SIG-M5 treated with dmso at 0.1 percent for 504 hours (cell line): ENCODE measurements at regions not wholly inside any gene's neighbourhood (a gene's known extent, or its start where the extent isn't known, plus 50 kb on each side); places are given as distances from the start of the nearest gene placed in this dataset.

Experiments
- DNase-seq: peaks from one replicate; lab custom pipeline; 2025; ENCODE audit not compliant: unreplicated experiment; lab: John Stamatoyannopoulos, UW

DNA sequence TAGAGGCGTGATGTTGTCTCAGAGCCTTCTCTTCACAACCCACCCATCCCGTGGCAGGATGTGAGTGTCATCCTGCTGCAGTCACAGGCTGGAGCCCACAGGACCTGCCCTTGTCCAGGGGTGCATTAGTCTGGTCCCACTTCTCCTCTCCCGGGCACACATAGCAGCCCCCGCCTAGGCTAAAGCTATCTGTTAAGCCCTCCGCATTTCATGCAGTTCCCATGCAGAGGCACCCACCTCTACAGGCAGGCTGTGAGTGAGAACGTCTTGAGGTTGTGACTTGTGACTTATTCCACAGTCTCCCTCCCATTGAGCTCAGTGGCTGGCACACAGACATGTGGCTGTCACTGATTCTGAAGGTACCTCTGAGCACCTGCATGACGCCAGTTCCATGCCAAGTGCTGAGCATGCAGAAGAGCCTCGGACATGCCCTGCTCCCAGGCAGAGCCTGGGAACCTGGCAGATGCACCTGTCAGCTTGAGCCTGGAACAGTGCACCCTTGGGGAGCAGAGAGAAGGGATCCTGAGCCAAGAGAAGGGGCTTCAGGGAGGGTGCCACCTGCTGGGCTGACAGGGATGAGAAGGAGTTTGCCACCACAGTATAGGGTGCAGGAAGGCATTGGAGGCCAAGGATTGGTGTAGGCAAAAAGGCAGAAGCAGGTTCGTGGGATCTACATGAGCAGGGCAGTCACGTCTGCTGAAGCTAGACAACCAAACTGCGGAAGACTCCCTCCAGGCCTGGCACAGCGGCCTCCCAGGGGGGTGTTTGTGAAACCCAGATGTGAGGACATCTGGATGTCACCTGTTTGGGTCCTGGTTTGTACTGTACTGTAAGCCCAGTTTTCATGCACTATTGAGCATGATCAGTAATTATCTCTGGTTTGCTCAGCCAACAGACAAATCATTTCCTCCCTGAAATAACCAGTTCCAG is 213.6 kb downstream of the GLI2 start:
- DNase-seq = peak; percentile 27

DNA sequence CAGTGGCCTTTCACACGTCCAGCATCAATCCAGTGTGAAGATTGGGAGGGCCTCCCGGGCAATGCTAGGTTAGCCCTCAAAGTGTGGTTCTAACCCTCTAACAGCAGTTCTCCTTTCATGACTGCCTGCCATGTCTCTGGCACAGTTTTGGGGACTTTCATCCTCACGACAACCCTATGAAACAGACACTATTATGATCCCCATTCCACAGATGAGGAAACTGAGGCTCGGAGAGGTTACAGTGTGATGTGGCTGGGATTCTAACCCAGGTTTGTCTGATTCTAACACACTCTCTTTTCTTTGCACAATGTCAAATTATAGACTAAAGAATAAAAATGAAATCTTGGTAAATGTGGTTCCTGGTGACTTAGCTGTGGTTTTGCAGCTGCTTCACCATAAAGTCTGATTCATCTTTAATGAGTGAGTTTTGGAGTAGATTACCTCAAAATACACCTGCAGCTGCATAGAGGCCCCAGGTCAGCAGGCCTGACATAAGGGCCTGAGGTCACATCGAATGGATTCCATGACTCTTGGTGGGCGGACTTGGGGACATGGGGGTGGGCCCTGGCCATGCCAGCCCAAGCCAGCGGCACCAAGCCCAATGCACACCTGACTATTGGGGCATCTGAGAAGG is 214.4 kb downstream of the GLI2 start:
- DNase-seq = no peak

DNA sequence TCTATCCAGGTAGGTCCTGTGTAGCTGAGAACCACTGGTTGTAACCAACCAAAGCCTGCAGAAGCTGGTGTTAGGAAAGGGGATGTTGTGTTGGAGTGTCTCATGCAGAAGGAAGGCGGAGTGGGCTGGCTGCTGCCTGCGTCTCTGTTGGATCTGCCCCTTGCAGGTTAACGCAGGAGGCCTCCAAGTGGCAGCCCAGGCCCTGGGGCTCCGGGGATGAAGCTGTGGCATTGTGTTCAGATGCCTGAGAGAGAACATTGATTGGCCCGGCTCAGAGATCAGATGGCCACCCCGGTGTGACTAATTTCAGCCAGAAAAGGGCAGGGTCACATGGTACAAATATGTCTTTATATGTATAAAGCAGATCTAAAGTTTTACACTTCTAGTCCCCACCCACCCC is 216.0 kb downstream of the GLI2 start:
- DNase-seq = no peak

DNA sequence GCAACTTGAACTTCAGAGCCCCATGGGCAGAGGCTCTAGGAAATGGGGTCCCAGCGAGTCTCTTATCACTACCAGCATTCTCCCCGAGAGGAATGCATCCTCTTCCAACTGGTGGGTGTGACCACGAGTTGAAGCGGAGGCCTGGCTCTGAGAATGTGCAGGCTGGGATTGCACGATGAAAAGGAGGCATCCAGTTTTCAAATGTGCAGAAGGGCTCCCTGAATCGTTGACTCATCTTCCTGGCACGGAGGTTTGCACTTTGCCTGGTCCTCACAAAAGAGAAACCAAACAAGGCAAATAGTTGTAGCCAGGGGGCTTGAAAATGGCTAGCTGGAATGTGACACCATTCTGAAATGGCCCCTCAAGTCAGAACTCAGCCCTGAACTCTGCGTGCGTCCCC is 216.7 kb downstream of the GLI2 start:
- no peak for DNase-seq

DNA sequence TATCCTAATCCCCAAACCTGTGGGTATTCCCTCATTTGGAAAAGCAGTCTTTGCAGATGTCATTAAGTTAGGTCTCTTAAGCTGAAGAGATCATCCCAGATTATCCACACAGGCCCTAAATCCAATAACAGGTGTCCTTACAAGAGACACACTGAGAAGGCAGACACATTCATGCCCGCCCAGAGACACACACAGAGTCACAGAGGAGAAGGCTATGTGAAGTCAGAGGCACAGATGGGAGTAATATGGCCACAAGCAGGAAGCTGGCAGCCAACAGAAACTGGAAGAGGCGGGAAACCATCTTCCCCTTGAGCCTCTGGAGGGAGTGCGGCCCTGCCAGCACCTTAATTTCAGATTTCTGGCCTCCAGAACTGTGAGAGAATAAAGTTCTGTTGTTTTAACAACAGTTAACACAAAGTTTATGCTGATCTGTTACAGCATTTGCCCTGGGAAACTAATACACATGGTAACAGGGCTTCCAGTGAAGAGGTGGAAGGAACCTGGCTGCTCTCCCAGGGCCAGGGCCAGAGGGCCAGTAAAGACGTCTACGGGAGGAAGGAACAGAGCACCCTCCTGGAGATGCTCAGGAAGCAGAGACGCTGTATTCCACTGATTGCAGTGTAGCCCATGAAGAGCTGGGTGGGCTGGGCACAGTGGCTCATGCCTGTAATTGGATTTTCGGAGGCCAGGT is 217.5 kb downstream of the GLI2 start:
- no peak for DNase-seq

DNA sequence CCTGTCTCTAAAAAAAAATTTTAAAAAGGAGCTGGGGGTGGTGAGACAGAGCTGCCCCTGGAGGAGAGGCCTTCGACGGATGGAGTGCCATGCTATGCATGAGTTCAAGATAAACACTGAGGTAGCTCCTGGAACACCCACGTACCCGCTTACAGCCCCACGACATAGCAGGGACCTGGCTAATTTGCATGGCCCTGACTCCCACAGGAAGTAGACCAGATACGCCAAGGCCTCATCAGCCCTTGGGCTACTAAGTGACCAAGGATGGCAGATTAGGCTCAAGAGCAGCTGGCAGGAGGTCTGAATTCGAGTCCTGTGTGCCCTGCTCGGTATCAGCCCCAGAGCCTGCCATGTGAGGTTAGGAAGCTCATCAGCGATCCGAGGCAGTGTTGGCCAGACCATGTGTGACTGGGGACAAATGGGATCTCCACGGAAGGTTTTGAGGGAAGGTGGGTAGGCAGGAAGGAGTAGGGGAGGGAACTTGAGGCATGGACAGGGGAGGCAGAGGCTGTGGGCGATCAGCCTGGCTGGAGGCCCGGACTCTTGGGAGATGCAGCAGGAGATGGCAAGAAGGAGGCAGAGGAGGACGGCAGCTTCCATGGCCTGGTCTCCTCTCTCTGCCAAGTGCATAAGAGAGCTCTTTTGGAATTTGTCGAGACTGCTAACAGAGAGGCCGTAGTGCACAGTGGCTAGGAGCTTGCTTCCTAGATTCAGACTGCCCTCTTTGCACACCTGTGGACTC is 218.3 kb downstream of the GLI2 start:
- DNase-seq = no peak

DNA sequence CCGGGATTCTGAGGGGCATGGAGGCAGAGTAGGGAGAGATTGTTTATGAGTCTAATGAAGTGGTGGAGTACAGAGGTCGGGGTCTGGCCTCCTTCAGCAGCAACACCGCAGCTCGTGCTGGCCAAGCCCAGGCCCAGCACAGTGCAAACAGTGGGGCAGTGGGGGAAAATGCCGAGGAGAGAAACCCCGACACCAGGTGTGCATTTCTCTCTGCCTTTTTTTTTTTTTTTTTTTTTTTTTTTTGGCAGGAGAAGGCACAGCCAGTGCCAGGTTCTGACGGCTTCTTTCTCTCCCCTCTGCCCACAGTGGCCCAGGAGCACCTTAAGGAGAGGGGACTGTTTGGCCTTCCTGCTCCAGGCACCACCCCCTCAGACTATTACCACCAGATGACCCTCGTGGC is 219.3 kb downstream of the GLI2 start:
- no peak for DNase-seq

DNA sequence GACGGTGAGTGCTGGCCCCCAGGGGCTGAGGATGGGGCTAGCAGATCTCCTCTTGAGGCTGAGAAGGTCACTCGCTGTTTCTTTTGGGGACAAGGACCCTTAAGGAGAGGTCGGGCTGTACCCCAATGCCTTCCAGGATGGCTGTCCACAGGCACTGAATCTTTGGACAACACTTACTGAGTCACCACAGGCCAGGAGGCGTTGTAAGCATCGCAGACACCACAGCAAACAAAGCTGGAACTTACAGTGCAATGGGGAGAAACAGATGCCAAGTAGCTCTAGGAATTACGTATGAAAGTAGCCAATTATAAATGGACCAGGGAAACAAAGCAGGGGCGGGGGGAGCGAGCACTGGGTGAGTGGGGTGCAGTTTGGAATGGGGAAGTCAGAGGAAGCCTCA is 219.8 kb downstream of the GLI2 start:
- DNase-seq = no peak

DNA sequence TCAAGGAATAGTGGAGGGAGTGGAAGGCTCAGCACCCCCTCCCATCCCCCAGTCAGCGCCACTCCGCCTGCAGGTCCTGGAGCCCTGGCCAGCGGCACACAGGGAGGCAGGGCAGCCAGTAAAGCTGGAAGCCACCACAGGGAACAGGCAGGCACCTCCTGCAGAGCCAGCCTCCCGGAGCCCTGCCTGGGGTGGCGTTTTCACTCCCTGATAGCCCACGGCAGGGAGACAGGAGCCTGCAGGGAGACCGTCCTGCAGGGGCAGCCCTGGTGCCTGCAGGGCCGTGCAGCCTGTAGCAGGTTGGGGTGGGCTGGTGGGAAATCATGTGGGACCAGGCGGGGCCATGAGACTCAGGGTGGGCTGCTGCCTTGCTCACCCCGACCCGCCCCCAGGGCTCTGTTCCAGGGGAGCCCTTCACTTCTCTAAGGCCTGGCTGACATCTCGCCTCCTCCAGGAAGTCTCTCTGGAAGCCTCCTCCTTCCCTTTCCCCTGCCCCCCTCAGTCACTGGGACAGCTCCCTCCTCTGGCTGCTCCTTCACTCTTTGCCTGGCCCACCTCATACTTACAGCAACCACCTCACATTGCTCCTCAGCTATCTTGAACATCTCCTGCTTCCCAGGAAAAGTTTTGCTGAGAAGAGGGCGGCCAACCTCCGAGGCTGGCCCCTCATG is 221.0 kb downstream of the GLI2 start:
- DNase-seq = no peak

DNA sequence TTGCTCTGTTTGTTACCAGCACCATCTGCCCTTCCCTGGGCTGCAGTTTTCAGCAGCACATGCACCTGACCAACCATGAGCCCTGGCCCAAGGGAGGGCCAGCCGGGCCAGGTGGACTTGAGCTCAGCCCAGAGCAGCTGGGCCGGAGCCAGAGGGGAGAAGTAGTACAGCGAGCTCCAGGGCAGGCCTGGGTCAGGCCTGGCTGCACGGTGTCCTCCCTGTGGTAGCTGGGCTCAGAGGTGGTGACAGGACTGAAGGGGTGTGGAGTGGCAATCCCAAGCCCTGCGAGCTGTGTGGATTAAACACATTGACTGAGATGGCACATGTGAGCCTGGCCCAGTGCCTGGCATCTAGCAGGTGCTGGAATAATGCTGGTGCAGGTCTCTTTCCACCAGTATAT is 222.2 kb downstream of the GLI2 start:
- DNase-seq = no peak

DNA sequence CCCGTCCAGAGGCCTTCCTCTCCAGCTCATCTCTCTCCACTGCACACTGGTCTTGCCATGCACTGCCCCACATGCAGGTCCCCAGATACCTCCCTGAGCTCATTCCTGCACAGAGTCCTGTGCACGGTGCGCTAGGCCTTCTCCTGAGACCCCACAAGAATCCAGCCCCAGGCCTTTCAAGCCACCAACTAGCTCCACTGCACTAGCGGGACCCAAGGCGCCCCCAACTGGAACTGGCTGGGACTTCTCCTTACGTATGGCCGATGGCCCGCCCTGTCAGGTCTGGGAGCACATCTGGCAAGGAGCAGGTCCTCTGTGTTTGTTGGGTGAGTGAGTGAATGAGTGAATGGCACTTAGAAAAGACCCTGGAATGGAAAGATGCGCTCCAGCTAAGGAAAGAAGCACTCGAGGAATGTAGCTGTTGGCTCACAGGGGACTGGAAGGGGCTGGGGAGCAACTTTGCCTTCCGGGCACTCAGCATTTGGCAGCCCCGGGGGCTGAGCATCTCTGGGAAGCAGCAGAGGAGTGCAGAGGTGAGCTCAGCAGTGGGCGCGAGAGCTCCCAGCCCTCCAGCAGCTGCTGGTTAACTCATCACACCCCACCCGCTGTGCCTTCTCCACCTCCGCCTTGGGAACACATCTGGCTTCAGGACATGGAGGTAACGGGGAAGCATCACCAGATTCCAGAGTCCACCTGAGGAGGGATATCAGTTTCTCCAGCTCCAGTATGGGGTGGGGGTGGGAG is 223.1 kb downstream of the GLI2 start:
- no peak for DNase-seq

DNA sequence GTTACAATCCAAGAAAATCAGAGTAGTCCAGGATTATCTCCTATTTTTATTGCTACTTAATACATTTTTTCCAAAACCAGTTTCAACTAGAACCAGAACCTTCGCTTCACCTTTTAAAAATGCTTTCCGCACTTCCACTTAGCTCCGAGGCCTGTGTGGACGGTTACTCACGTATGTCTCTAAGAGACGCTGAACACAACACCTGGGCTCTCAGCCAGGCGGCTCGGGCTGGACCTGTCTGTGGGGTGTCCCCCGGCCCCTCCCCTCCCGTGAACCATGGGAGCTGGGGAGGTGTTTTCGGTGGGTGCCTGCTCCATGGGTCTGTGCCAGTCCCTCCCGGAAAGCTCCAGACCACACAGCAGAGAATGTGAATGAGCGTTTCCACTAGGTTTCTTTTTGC is 223.8 kb downstream of the GLI2 start:
- DNase-seq = no peak

DNA sequence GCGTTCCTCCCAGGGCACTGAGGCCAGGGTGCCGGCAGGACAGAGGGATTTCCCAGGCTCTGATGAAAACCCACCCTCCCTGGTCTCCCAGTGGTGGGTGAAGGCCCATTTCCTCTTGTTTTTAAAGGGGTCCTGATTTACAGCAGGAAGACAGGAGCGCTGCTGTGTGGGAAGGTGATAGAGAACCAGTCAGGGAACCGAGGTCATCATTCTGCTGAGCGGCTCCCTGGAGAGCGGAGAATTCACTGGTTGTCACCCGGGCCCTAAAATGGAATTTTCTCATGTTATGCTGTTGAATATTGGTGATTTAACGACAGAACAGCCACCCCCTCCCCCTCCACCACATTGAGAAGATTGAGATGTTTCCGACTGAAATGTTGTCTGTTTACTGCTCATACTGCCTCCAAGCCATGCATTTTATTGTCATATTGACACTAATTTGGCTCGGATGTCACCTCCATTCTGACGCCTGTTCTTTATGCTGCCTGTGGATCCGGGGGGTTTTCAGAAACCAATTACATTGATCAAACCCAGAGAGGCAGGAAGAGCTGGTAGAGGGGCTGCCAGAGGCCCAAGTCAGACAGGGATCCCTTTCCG is 225.2 kb downstream of the GLI2 start:
- no peak for DNase-seq

DNA sequence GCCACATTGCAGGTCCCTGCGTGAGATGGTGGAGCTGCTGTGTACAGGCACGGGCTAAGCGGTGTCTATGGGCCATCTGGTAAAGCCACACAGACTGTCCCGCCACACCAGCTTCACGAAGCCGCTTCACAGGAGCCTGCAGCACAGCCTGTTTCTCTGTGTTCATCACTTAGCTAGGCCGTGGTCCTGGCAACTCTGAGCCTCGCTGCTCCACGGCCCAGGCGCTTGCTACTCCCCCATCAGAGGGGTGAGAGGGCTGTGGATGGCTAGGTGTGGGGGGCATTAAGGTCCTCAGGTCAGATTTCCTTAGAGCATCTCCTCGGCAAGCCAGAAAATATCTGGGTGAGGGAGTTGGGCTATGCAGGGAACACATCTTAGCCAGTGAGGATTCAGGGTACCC is 225.7 kb downstream of the GLI2 start:
- DNase-seq = no peak

DNA sequence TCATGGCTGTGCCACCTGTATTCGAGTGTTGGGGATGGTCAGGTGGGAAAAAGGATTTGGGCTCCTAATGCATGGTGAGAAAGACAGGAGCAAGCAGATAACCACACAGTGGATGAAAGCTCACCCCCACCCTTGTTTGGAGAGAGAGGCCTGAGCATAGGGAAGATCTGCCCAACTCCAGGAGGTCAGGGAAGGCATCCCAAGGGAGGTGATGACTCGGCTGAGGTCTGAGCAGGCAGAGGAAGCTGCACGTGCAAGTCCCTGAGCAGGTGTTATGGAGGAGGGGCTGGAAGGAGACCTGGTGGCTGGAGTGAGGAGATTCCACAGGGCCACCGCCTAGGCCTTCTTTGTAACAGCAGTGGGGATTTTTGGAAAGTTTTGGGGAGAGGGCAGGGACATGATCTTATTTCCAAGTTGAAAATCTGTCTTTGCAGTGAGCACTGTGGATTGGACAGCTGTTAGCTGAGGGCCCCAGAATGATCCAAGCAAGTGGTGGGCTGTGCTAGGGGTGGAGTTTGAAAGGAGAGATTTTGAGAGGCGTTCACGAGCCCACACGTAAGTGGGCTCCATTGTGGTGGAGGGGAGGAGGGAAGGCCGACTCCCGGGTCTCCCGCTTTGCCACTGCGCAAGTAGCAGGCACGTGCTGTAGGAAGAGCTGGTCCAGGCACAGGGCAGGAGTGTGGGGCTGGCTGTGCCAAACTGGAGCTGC is 228.5 kb downstream of the GLI2 start:
- no peak for DNase-seq

DNA sequence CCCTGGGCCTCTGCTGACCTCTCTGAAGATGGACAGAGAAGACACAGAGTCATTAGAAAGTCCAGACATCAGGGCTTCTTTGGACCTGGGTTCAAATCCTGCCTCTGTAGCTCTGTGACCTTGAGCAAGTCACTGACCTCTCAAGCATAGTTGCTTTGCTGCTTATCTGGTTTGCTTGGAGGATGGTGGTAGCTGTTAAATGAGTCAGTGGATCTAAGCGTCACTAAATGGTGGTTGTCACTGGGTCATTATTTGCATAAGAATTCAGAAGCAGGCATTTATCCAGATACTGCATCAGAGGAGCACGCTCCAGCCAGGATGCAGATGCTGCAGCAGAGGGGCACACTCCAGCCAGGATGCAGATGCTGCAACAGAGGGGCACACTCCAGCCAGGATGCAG is 229.2 kb downstream of the GLI2 start:
- no peak for DNase-seq

DNA sequence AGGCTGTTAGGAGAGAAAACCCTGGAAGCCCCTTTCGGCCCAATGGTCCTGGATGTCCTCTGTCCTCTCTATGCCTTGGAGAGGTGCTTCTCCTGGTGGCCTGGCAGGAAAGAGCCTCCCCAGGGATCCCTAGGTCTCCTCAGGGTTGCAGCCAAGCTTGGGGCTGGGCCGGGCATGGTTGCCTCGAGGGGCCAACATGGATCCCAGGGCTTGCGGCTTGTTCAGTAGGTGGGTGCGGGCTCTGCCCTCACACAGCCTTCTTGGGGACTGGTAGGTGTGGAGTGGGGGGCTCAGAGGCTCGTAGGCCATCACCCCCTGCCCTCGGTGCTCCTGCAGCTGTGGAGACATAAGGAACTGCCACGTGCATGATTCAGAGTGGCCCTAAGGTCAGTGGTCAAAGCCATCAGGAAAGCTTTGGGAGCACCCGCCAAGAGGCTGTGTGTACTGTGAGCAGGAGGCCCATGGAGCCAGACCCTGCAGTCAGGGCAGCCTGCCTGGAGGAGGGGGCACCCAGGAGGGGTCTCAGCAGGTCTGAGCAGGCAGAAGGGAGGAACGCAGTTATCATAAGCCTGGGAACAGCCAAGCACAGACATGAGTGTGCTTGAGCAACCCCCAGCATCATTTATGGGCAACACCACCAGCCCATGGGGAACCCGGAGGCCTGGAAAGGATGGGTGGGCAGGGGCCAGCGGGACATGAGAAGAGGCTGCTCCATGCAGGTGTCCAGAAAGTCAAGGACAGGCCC is 231.0 kb downstream of the GLI2 start:
- no peak for DNase-seq

DNA sequence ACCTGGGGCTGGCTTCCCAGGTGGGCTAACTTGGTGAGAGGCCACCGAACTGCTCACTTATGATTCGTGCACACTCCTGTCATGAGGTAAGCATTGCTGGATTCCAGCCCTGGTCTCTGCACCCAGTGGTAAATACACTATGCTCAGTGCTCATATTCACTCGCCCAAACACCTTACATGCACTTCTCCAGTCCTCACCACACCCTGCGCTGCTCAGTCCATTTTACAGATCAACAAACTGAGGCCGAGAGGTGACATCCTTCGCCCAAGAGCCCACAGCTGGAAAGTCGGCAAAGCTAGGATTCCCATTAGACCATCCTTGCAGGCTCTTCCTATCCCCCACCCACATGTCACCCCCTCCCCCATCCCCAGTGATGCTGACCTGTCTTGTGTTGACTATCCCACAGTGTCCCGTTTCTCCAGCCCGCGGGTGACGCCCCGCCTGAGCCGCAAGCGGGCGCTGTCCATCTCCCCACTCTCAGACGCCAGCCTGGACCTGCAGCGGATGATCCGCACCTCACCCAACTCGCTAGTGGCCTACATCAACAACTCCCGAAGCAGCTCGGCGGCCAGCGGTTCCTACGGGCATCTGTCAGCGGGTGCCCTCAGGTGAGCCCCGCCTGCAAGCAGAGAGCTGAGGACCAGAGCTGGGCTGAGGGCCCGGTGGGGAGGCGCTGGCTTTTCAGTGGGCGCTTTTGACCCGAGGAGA is 232.8 kb downstream of the GLI2 start:
- DNase-seq = no peak
